WTC11 (cell line): ENCODE measurements at regions not wholly inside any gene's neighbourhood (a gene's known extent, or its start where the extent isn't known, plus 50 kb on each side); places are given as distances from the start of the nearest gene placed in this dataset.

Source experiments
- ATAC-seq: fragments of 200-7000 bp; cut with Tn5 transposase; 2 replicates; pipeline ENCODE4 v1.10.0; 2021; ENCODE audit warnings: mild to moderate bottlenecking, moderate library complexity
- CTCF ChIA-PET: fragments of 300-600 bp; sonication (Branson Sonifier 250); formaldehyde crosslinking; loops from one replicate; lab custom pipeline; 2021; ENCODE audit warnings: antibody characterized with exemption; lab: Charles Lee
- POLR2A ChIA-PET: fragments of 350-600 bp; sonication (Branson Sonifier 250); formaldehyde crosslinking; loops from one replicate; lab custom pipeline; 2021; ENCODE audit warnings: antibody characterized with exemption; lab: Charles Lee
- DNase-seq: peaks from one replicate; pipeline ENCODE4 v3.0.0; 2021; ENCODE audit warnings: low spot score
- H3K27ac Mint-ChIP-seq: 2 replicates; pipeline ENCODE4 v1.8.0; 2021; ENCODE audit warnings: mixed read lengths
- H3K27me3 Mint-ChIP-seq: 2 replicates; pipeline ENCODE4 v1.8.0; 2021; ENCODE audit warnings: low read depth, mild to moderate bottlenecking, moderate library complexity, mixed read lengths
- H3K36me3 Mint-ChIP-seq: 2 replicates; pipeline ENCODE4 v1.8.0; 2021; ENCODE audit warnings: mixed read lengths
- H3K4me1 Mint-ChIP-seq: 2 replicates; pipeline ENCODE4 v1.8.0; 2022; ENCODE audit warnings: mixed read lengths
- H3K4me3 Mint-ChIP-seq: 2 replicates; pipeline ENCODE4 v1.8.0; 2021; ENCODE audit warnings: mild to moderate bottlenecking, moderate library complexity, mixed read lengths
- H3K9me3 Mint-ChIP-seq: 2 replicates; pipeline ENCODE4 v1.8.0; 2021; ENCODE audit warnings: mixed read lengths
- FOXK1 ChIP-seq: sonication (generic); formaldehyde crosslinking; IDR thresholded peaks from 2 replicates; pipeline ENCODE4 v1.8.0; 2022; ENCODE audit warnings: mild to moderate bottlenecking, moderate library complexity, missing genetic modification reagents
- GABPB1 ChIP-seq: sonication (generic); formaldehyde crosslinking; IDR thresholded peaks from 2 replicates; pipeline ENCODE4 v1.8.1; 2023; ENCODE audit warnings: mild to moderate bottlenecking, missing genetic modification reagents
- IRF2 ChIP-seq: sonication (generic); formaldehyde crosslinking; IDR thresholded peaks from 2 replicates; pipeline ENCODE4 v1.8.0; 2022; ENCODE audit warnings: low read depth, missing genetic modification reagents, borderline replicate concordance
- NR2C2 ChIP-seq: sonication (generic); formaldehyde crosslinking; IDR thresholded peaks from 2 replicates; pipeline ENCODE4 v1.8.0; 2022; ENCODE audit warnings: mild to moderate bottlenecking, missing genetic modification reagents
- TEAD1 ChIP-seq: sonication (generic); formaldehyde crosslinking; IDR thresholded peaks from 2 replicates; pipeline ENCODE4 v1.8.0; 2022; ENCODE audit warnings: mild to moderate bottlenecking, missing genetic modification reagents
- ZNF121 ChIP-seq: sonication (generic); formaldehyde crosslinking; IDR thresholded peaks from 2 replicates; pipeline ENCODE4 v1.8.0; 2023; ENCODE audit warnings: missing genetic modification reagents
- ZNF423 ChIP-seq: fragments of 250-450 bp; sonication (Bioruptor Pico); IDR thresholded peaks from 2 replicates; pipeline ENCODE4 v2.1.2; 2022; ENCODE audit warnings: mild to moderate bottlenecking, moderate library complexity
- TF ChIP-seq, protein P1 (sequence below): sonication (generic); formaldehyde crosslinking; IDR thresholded peaks from 2 replicates; pipeline ENCODE4 v1.8.0; 2022; ENCODE audit warnings: mild to moderate bottlenecking, missing genetic modification reagents
- TF ChIP-seq, protein P2 (sequence below): sonication (generic); formaldehyde crosslinking; IDR thresholded peaks from 2 replicates; pipeline ENCODE4 v1.8.1; 2022; ENCODE audit warnings: mild to moderate bottlenecking, missing genetic modification reagents, moderate library complexity, borderline replicate concordance
- TF ChIP-seq, protein P3 (sequence below): sonication (generic); formaldehyde crosslinking; IDR thresholded peaks from 2 replicates; pipeline ENCODE4 v1.8.1; 2023; ENCODE audit warnings: mild to moderate bottlenecking, missing genetic modification reagents, moderate library complexity
- TF ChIP-seq, protein P4 (sequence below): sonication (generic); formaldehyde crosslinking; IDR thresholded peaks from 2 replicates; pipeline ENCODE4 v1.8.1; 2022; ENCODE audit warnings: mild to moderate bottlenecking, moderate library complexity, missing genetic modification reagents
- TF ChIP-seq, protein P5 (sequence below): sonication (generic); formaldehyde crosslinking; IDR thresholded peaks from 2 replicates; pipeline ENCODE4 v1.8.1; 2023; ENCODE audit warnings: mild to moderate bottlenecking, moderate library complexity, missing genetic modification reagents
- TF ChIP-seq, protein P6 (sequence below): fragments of 250-450 bp; sonication (Bioruptor Pico); IDR thresholded peaks from 2 replicates; pipeline ENCODE4 v2.1.2; 2022; ENCODE audit warnings: mild to moderate bottlenecking, moderate library complexity
- TF ChIP-seq, protein P7 (sequence below): fragments of 250-450 bp; sonication (Bioruptor Pico); IDR thresholded peaks from 2 replicates; pipeline ENCODE4 v1.9.0; 2021; ENCODE audit warnings: mild to moderate bottlenecking
- TF ChIP-seq, protein P8 (sequence below): sonication (generic); formaldehyde crosslinking; conservative IDR thresholded peaks from 2 replicates; pipeline ENCODE4 v1.8.1; 2023; ENCODE audit warnings: mild to moderate bottlenecking, low read depth, missing genetic modification reagents, moderate library complexity
- TF ChIP-seq, protein P9 (sequence below): sonication (generic); formaldehyde crosslinking; IDR thresholded peaks from 2 replicates; pipeline ENCODE4 v1.8.1; 2022; ENCODE audit warnings: low read depth, missing genetic modification reagents, borderline replicate concordance

DNA sequence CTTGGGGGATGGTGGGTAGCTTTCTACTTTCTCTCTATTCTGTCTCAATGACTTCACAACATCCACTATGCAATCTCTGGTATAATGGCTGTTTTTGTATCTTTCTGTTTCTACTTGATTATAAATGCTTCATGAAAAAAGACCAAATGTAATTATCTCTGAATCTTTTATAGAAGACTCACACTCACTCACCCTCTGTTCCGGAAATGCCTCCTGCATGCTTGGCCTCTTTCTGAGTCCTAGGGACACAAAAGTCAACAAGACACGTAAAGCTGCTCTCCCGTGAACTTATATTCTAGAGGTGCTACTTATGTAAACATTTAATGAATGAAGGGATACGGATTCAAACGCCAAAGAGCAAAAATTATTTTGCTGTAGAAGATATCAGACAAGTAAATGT is 502.2 kb upstream of the SOX11 start:
- peaks cover 5% of the 10 kb centered on the region for H3K27me3 Mint-ChIP-seq
- ATAC-seq, result no peak
- H3K27ac Mint-ChIP-seq, result no peak overlapping the region
- TF ChIP-seq ZNF121 (CRISPR knock-in tag) (no peak), IRF2 (no peak)
- TF ChIP-seq, protein P1, sequence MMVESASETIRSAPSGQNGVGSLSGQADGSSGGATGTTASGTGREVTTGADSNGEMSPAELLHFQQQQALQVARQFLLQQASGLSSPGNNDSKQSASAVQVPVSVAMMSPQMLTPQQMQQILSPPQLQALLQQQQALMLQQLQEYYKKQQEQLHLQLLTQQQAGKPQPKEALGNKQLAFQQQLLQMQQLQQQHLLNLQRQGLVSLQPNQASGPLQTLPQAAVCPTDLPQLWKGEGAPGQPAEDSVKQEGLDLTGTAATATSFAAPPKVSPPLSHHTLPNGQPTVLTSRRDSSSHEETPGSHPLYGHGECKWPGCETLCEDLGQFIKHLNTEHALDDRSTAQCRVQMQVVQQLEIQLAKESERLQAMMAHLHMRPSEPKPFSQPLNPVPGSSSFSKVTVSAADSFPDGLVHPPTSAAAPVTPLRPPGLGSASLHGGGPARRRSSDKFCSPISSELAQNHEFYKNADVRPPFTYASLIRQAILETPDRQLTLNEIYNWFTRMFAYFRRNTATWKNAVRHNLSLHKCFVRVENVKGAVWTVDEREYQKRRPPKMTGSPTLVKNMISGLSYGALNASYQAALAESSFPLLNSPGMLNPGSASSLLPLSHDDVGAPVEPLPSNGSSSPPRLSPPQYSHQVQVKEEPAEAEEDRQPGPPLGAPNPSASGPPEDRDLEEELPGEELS, result no peak
- no peak for DNase-seq
- peaks cover 58% of the 10 kb centered on the region for H3K36me3 Mint-ChIP-seq
- H3K4me1 Mint-ChIP-seq, result no peaks in the 10 kb centered on the region
- CTCF ChIA-PET, result no interaction called here
- no peak overlapping the region for H3K4me3 Mint-ChIP-seq
- POLR2A ChIA-PET, result no interaction called here
- peaks cover 83% of the 10 kb centered on the region for H3K9me3 Mint-ChIP-seq

DNA sequence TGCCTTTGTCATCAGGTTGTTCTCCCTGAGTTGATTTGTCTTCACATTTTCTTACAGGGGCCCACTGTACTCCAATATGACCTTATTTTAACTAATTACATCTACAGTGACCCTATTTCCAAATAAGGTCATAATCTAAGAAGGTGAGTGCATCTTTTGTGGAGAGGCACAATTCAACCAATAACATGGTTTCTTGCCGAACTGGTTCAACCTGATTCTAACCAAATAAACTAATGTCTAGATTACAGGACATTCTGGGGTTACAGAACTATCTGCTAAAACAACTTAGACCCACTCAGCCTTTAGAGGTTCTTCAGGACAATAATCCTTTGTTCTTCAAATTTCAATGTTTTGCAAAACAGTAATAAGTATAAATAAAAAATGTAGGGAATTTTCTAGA is 496.5 kb upstream of the SOX11 start:
- DNase-seq, result no peak
- H3K9me3 Mint-ChIP-seq, result peaks cover 50% of the 10 kb centered on the region
- ChIA-PET CTCF (no interaction called here), POLR2A (no interaction called here)
- TF ChIP-seq, protein P2, sequence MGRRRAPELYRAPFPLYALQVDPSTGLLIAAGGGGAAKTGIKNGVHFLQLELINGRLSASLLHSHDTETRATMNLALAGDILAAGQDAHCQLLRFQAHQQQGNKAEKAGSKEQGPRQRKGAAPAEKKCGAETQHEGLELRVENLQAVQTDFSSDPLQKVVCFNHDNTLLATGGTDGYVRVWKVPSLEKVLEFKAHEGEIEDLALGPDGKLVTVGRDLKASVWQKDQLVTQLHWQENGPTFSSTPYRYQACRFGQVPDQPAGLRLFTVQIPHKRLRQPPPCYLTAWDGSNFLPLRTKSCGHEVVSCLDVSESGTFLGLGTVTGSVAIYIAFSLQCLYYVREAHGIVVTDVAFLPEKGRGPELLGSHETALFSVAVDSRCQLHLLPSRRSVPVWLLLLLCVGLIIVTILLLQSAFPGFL (CRISPR knock-in tag), result no peak
- TF ChIP-seq ZNF423 (CRISPR knock-in tag) (no peak), FOXK1 (CRISPR knock-in tag) (no peak), GABPB1 (no peak), TEAD1 (no peak), NR2C2 (CRISPR knock-in tag) (no peak)
- TF ChIP-seq, protein P3, sequence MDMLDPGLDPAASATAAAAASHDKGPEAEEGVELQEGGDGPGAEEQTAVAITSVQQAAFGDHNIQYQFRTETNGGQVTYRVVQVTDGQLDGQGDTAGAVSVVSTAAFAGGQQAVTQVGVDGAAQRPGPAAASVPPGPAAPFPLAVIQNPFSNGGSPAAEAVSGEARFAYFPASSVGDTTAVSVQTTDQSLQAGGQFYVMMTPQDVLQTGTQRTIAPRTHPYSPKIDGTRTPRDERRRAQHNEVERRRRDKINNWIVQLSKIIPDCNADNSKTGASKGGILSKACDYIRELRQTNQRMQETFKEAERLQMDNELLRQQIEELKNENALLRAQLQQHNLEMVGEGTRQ (CRISPR knock-in tag), result no peak
- TF ChIP-seq, protein P4, sequence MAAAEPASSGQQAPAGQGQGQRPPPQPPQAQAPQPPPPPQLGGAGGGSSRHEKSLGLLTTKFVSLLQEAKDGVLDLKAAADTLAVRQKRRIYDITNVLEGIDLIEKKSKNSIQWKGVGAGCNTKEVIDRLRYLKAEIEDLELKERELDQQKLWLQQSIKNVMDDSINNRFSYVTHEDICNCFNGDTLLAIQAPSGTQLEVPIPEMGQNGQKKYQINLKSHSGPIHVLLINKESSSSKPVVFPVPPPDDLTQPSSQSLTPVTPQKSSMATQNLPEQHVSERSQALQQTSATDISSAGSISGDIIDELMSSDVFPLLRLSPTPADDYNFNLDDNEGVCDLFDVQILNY, result no peak
- TF ChIP-seq, protein P5, sequence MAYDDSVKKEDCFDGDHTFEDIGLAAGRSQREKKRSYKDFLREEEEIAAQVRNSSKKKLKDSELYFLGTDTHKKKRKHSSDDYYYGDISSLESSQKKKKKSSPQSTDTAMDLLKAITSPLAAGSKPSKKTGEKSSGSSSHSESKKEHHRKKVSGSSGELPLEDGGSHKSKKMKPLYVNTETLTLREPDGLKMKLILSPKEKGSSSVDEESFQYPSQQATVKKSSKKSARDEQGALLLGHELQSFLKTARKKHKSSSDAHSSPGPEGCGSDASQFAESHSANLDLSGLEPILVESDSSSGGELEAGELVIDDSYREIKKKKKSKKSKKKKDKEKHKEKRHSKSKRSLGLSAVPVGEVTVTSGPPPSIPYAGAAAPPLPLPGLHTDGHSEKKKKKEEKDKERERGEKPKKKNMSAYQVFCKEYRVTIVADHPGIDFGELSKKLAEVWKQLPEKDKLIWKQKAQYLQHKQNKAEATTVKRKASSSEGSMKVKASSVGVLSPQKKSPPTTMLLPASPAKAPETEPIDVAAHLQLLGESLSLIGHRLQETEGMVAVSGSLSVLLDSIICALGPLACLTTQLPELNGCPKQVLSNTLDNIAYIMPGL, result no peak
- TF ChIP-seq, protein P6, sequence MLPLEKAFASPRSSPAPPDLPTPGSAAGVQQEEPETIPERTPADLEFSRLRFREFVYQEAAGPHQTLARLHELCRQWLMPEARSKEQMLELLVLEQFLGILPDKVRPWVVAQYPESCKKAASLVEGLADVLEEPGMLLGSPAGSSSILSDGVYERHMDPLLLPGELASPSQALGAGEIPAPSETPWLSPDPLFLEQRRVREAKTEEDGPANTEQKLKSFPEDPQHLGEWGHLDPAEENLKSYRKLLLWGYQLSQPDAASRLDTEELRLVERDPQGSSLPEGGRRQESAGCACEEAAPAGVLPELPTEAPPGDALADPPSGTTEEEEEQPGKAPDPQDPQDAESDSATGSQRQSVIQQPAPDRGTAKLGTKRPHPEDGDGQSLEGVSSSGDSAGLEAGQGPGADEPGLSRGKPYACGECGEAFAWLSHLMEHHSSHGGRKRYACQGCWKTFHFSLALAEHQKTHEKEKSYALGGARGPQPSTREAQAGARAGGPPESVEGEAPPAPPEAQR (CRISPR knock-in tag), result no peak
- TF ChIP-seq, protein P7, sequence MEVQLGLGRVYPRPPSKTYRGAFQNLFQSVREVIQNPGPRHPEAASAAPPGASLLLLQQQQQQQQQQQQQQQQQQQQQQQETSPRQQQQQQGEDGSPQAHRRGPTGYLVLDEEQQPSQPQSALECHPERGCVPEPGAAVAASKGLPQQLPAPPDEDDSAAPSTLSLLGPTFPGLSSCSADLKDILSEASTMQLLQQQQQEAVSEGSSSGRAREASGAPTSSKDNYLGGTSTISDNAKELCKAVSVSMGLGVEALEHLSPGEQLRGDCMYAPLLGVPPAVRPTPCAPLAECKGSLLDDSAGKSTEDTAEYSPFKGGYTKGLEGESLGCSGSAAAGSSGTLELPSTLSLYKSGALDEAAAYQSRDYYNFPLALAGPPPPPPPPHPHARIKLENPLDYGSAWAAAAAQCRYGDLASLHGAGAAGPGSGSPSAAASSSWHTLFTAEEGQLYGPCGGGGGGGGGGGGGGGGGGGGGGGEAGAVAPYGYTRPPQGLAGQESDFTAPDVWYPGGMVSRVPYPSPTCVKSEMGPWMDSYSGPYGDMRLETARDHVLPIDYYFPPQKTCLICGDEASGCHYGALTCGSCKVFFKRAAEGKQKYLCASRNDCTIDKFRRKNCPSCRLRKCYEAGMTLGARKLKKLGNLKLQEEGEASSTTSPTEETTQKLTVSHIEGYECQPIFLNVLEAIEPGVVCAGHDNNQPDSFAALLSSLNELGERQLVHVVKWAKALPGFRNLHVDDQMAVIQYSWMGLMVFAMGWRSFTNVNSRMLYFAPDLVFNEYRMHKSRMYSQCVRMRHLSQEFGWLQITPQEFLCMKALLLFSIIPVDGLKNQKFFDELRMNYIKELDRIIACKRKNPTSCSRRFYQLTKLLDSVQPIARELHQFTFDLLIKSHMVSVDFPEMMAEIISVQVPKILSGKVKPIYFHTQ (CRISPR knock-in tag), result no peak
- TF ChIP-seq, protein P8, sequence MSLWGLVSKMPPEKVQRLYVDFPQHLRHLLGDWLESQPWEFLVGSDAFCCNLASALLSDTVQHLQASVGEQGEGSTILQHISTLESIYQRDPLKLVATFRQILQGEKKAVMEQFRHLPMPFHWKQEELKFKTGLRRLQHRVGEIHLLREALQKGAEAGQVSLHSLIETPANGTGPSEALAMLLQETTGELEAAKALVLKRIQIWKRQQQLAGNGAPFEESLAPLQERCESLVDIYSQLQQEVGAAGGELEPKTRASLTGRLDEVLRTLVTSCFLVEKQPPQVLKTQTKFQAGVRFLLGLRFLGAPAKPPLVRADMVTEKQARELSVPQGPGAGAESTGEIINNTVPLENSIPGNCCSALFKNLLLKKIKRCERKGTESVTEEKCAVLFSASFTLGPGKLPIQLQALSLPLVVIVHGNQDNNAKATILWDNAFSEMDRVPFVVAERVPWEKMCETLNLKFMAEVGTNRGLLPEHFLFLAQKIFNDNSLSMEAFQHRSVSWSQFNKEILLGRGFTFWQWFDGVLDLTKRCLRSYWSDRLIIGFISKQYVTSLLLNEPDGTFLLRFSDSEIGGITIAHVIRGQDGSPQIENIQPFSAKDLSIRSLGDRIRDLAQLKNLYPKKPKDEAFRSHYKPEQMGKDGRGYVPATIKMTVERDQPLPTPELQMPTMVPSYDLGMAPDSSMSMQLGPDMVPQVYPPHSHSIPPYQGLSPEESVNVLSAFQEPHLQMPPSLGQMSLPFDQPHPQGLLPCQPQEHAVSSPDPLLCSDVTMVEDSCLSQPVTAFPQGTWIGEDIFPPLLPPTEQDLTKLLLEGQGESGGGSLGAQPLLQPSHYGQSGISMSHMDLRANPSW (CRISPR knock-in tag), result no peak
- TF ChIP-seq, protein P9, sequence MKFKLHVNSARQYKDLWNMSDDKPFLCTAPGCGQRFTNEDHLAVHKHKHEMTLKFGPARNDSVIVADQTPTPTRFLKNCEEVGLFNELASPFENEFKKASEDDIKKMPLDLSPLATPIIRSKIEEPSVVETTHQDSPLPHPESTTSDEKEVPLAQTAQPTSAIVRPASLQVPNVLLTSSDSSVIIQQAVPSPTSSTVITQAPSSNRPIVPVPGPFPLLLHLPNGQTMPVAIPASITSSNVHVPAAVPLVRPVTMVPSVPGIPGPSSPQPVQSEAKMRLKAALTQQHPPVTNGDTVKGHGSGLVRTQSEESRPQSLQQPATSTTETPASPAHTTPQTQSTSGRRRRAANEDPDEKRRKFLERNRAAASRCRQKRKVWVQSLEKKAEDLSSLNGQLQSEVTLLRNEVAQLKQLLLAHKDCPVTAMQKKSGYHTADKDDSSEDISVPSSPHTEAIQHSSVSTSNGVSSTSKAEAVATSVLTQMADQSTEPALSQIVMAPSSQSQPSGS, result no peak
- H3K4me1 Mint-ChIP-seq, result no peaks in the 10 kb centered on the region
- peaks cover 6% of the 10 kb centered on the region for H3K27me3 Mint-ChIP-seq
- no peak overlapping the region for H3K27ac Mint-ChIP-seq
- peaks cover 44% of the 10 kb centered on the region for H3K36me3 Mint-ChIP-seq
- no peak for ATAC-seq
- H3K4me3 Mint-ChIP-seq, result no peak overlapping the region
